Activated naive CD8-positive, alpha-beta T cell (primary cell): ENCODE measurements at regions not wholly inside any gene's neighbourhood (a gene's known extent, or its start where the extent isn't known, plus 50 kb on each side); places are given as distances from the start of the nearest gene placed in this dataset.
"Not testable (repeated sequence)": the region's sequence is repeated elsewhere in the genome, so short reads cannot be mapped to it uniquely, and the experiment has no call there.

Experiments used
- H3K27ac Mint-ChIP-seq: one replicate; pipeline ENCODE4 v1.8.0; 2021; ENCODE audit warnings: mixed read lengths
- H3K27me3 Mint-ChIP-seq: one replicate; pipeline ENCODE4 v1.8.0; 2021; ENCODE audit warnings: mixed read lengths
- H3K36me3 Mint-ChIP-seq: one replicate; pipeline ENCODE4 v1.8.0; 2021; ENCODE audit warnings: mixed read lengths
- H3K4me1 Mint-ChIP-seq: one replicate; pipeline ENCODE4 v1.8.0; 2021; ENCODE audit warnings: low read depth, mixed read lengths
- H3K4me3 Mint-ChIP-seq: one replicate; pipeline ENCODE4 v1.8.0; 2021; ENCODE audit warnings: mild to moderate bottlenecking, mixed read lengths
- H3K9me3 Mint-ChIP-seq: one replicate; pipeline ENCODE4 v1.8.0; 2021; ENCODE audit warnings: low read depth, mixed read lengths

DNA sequence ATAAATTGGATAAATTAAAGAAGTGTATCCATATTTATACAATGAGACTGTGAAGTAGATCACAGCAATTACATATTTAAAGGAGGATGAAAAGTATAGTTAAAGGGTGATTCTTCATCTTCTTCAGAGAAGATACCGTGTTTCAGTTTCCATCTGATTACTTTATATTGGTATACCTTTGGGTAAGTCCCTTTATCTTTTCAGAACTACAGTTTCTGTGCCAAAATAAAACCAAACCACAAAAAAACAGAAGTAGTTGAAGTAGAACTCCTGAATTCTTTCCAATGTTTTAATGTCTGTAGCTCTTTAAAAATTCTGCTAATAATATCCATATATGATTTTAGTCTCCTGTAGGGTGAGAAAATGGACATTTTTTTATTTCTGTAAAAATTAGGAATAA, 231.2 kb upstream of the LINC00305 start:
- H3K36me3 Mint-ChIP-seq: no peaks in the 10 kb centered on the region
- H3K4me1 Mint-ChIP-seq: no peaks in the 10 kb centered on the region
- peaks cover 11% of the 10 kb centered on the region for H3K9me3 Mint-ChIP-seq
- no peaks in the 10 kb centered on the region for H3K27me3 Mint-ChIP-seq
- no peak overlapping the region for H3K4me3 Mint-ChIP-seq
- no peak overlapping the region for H3K27ac Mint-ChIP-seq

DNA sequence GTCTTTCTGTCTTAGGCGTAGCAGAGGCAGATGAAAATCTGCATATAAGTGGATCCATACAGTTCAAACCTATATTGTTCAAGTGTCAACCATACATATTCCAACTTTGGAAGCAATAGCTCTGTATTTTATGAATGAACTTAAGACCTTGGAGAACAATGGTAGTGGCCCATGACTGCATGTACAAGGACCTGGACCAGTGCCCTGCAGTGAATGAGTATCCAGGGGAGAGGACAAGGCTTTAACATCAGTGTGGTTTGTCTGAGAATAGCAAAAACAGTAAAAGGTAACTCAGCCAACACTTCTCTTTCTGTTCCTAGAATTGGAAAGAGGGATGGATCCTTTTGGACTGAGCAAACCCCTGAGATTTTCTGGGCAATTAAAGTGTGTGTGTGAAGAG, 230.8 kb upstream of the LINC00305 start:
- Mint-ChIP-seq H3K27me3 (no peaks in the 10 kb centered on the region), H3K9me3 (peaks cover 11% of the 10 kb centered on the region), H3K36me3 (no peaks in the 10 kb centered on the region), H3K4me1 (no peaks in the 10 kb centered on the region), H3K4me3 (no peak overlapping the region), H3K27ac (no peak overlapping the region)

DNA sequence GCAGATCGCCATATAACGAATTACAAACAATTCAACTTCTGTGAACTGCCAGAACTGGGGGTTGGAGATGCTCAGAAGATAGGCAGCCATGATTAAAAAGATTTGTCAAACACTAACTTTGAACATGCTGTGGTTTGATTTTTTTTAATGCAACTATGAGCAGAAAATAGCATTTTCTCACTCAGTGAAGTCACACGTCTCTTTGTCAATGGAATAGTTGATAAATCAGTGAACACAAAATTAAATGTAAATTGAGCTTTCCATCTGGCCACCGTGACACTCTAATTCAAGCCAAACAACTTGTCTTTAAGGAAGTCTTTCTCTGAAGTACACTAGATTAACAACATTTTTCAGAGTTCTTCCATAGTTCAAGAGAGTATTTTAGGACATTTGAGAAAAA, 228.6 kb upstream of the LINC00305 start:
- Mint-ChIP-seq H3K27ac (no peak overlapping the region), H3K4me3 (no peak overlapping the region), H3K4me1 (no peaks in the 10 kb centered on the region), H3K9me3 (peaks cover 11% of the 10 kb centered on the region), H3K27me3 (no peaks in the 10 kb centered on the region), H3K36me3 (no peaks in the 10 kb centered on the region)

GRCh38 chr18:64372850-64373249, 224.0 kb upstream of the LINC00305 start:
- H3K4me1 Mint-ChIP-seq: no peaks in the 10 kb centered on the region
- no peaks in the 10 kb centered on the region for H3K27me3 Mint-ChIP-seq
- peaks cover 12% of the 10 kb centered on the region for H3K9me3 Mint-ChIP-seq
- no peak overlapping the region for H3K4me3 Mint-ChIP-seq
- H3K27ac Mint-ChIP-seq: no peak overlapping the region
- no peaks in the 10 kb centered on the region for H3K36me3 Mint-ChIP-seq

GRCh38 chr18:64369830-64370440, 221.0 kb upstream of the LINC00305 start:
- not testable (repeated sequence) for H3K27me3 Mint-ChIP-seq, H3K27ac Mint-ChIP-seq, H3K36me3 Mint-ChIP-seq, H3K9me3 Mint-ChIP-seq, H3K4me1 Mint-ChIP-seq, H3K4me3 Mint-ChIP-seq

DNA sequence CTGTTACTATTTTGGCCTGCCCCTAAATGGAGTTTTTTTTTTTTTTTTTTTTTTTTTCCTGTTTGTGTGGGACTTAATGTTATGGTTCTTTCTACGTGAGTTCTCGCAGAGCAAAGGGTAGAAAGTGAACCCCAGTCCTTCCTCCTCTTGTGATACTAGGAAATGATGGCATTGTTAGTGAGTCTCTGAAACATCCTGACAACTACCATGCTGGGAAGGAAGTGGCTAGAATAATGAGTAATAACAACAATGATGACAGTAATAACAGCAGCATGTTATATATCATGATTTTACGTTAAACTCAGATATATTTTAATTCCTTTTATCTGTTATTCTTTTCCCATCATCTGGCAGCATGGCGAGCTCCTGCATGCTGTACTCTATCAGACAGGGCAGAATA, 216.2 kb upstream of the LINC00305 start:
- Mint-ChIP-seq H3K4me1 (no peaks in the 10 kb centered on the region), H3K27ac (no peak overlapping the region), H3K9me3 (peaks cover 12% of the 10 kb centered on the region), H3K27me3 (no peaks in the 10 kb centered on the region), H3K4me3 (no peak overlapping the region), H3K36me3 (no peaks in the 10 kb centered on the region)

DNA sequence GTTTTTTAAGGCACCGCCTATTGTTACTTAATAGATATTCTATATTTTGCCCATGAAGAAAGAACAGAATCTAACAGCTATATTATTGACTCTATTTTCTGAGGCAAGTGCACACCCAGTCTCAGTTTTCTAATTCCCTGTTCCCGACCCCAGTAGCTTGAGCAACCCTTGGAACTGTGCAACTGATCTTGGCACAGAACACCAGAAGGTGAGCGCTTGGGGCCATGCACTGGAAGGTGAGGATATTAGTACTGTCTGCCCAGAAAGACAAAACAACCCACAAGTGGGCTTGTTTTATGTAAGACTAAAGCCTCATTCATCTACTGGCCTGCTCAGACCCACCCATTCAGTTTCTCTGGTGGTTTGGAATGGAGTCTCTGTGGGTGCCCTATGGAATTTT, 188.8 kb upstream of the LINC00305 start:
- H3K27ac Mint-ChIP-seq: no peak overlapping the region
- H3K27me3 Mint-ChIP-seq: no peaks in the 10 kb centered on the region
- H3K4me3 Mint-ChIP-seq: no peak overlapping the region
- no peaks in the 10 kb centered on the region for H3K36me3 Mint-ChIP-seq
- H3K9me3 Mint-ChIP-seq: no peaks in the 10 kb centered on the region
- H3K4me1 Mint-ChIP-seq: no peaks in the 10 kb centered on the region

- no peaks in the 10 kb centered on the region for H3K27me3 Mint-ChIP-seq
Measured at GRCh38 chr18:64337018-64337417, 188.1 kb upstream of the LINC00305 start.

GRCh38 chr18:64334748-64335147, 185.9 kb upstream of the LINC00305 start:
- no peak overlapping the region for H3K4me3 Mint-ChIP-seq
- no peak overlapping the region for H3K27ac Mint-ChIP-seq
- no peaks in the 10 kb centered on the region for H3K36me3 Mint-ChIP-seq
- peaks cover 1% of the 10 kb centered on the region for H3K27me3 Mint-ChIP-seq
- peaks cover 6% of the 10 kb centered on the region for H3K9me3 Mint-ChIP-seq
- H3K4me1 Mint-ChIP-seq: no peaks in the 10 kb centered on the region

More at GRCh38 chr18:64337018-64337417, 188.1 kb upstream of the LINC00305 start:
- no peak overlapping the region for H3K4me3 Mint-ChIP-seq
- no peaks in the 10 kb centered on the region for H3K4me1 Mint-ChIP-seq
- no peaks in the 10 kb centered on the region for H3K36me3 Mint-ChIP-seq
- no peak overlapping the region for H3K27ac Mint-ChIP-seq
- no peaks in the 10 kb centered on the region for H3K9me3 Mint-ChIP-seq

DNA sequence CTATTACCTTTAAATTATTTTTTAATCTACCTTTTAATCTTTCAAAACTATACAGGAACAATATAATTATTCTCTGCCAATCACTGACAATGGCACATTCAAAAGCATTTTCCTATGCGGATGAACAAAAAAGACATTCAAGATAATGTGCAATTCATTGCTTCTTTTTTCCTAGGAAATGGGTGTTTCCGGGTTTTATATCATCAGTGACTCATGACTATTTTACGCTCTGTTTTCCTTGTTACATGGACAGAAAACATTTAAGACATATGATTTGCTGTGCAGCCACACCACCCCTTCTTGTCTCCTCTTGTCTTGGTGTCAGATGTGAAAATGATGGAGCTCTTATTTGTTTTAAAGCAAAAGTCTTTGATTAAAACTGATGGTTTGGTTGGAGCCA, 184.7 kb upstream of the LINC00305 start:
- no peak overlapping the region for H3K4me3 Mint-ChIP-seq
- peaks cover 7% of the 10 kb centered on the region for H3K9me3 Mint-ChIP-seq
- no peaks in the 10 kb centered on the region for H3K4me1 Mint-ChIP-seq
- H3K36me3 Mint-ChIP-seq: no peaks in the 10 kb centered on the region
- no peak overlapping the region for H3K27ac Mint-ChIP-seq
- H3K27me3 Mint-ChIP-seq: peaks cover 1% of the 10 kb centered on the region

- no peak overlapping the region for H3K27ac Mint-ChIP-seq
- H3K27me3 Mint-ChIP-seq: peaks cover 1% of the 10 kb centered on the region
- no peaks in the 10 kb centered on the region for H3K36me3 Mint-ChIP-seq
- H3K4me3 Mint-ChIP-seq: no peak overlapping the region
- H3K9me3 Mint-ChIP-seq: peaks cover 7% of the 10 kb centered on the region
- H3K4me1 Mint-ChIP-seq: no peaks in the 10 kb centered on the region
Measured at GRCh38 chr18:64332835-64333234, 183.9 kb upstream of the LINC00305 start.

DNA sequence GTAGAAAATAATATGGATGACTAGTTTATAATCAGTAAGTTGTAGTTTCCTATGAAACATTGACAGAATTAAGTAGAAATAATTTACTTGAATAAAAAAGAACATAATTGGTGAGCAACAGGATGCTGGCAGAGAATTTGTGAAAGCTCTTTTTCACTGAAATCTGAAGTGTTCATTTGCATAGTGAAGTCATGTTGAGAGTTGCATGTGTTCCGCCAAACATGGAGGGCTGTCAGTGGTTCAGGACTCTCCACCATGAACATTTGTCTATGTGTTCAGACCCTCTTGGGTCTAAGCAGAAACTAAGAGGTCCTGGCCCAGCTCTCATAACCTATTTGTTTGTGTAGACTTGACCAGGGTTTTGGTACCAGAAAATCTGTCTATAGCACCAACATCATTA, 182.5 kb upstream of the LINC00305 start:
- Mint-ChIP-seq H3K27me3 (peaks cover 1% of the 10 kb centered on the region), H3K4me3 (no peak overlapping the region), H3K27ac (no peak overlapping the region), H3K9me3 (peaks cover 7% of the 10 kb centered on the region), H3K36me3 (no peaks in the 10 kb centered on the region), H3K4me1 (no peaks in the 10 kb centered on the region)

- H3K27ac Mint-ChIP-seq: no peak overlapping the region
- no peaks in the 10 kb centered on the region for H3K36me3 Mint-ChIP-seq
- H3K27me3 Mint-ChIP-seq: peaks cover 1% of the 10 kb centered on the region
- peaks cover 7% of the 10 kb centered on the region for H3K9me3 Mint-ChIP-seq
- no peaks in the 10 kb centered on the region for H3K4me1 Mint-ChIP-seq
- no peak overlapping the region for H3K4me3 Mint-ChIP-seq
Measured at GRCh38 chr18:64330931-64331330, 182.0 kb upstream of the LINC00305 start.

GRCh38 chr18:64330161-64330560, 181.3 kb upstream of the LINC00305 start:
- peaks cover 1% of the 10 kb centered on the region for H3K27me3 Mint-ChIP-seq
- H3K4me1 Mint-ChIP-seq: no peaks in the 10 kb centered on the region
- H3K36me3 Mint-ChIP-seq: no peaks in the 10 kb centered on the region
- no peak overlapping the region for H3K4me3 Mint-ChIP-seq
- peaks cover 7% of the 10 kb centered on the region for H3K9me3 Mint-ChIP-seq
- no peak overlapping the region for H3K27ac Mint-ChIP-seq

- H3K9me3 Mint-ChIP-seq: no peaks in the 10 kb centered on the region
- H3K4me3 Mint-ChIP-seq: no peak overlapping the region
- no peaks in the 10 kb centered on the region for H3K27me3 Mint-ChIP-seq
- H3K4me1 Mint-ChIP-seq: no peaks in the 10 kb centered on the region
- H3K27ac Mint-ChIP-seq: no peak overlapping the region
- no peaks in the 10 kb centered on the region for H3K36me3 Mint-ChIP-seq
Measured at GRCh38 chr18:64322189-64322588, 173.3 kb upstream of the LINC00305 start.

DNA sequence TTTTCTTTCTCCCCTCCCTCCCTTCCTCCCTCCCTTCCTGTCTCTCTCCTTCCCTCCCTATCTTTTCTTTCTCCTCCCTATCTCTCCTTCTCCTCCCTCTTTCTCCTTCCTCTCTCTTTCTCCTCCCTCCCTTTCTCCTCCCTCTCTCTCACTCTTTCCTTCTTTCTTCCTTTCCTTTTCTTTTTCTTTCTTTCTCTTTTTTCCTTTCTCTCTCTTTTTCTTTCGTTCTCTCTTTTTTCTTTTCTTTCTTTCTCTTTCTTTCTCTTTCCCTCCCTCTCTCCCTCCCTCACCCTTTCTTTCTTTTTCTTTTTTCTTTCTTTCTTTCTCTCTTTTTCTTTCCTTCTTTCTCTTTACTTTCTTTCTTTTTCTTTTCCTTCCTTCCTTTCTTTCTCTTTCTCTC, 169.7 kb upstream of the LINC00305 start:
- peaks cover 12% of the 10 kb centered on the region for H3K9me3 Mint-ChIP-seq
- no peaks in the 10 kb centered on the region for H3K27me3 Mint-ChIP-seq
- H3K4me1 Mint-ChIP-seq: no peaks in the 10 kb centered on the region
- no peaks in the 10 kb centered on the region for H3K36me3 Mint-ChIP-seq
- H3K4me3 Mint-ChIP-seq: no peak overlapping the region
- H3K27ac Mint-ChIP-seq: no peak overlapping the region
